H9 (cell line): ENCODE measurements at regions not wholly inside any gene's neighbourhood (a gene's known extent, or its start where the extent isn't known, plus 50 kb on each side); places are given as distances from the start of the nearest gene placed in this dataset.

Source experiments
- DNase-seq: peaks from one replicate; pipeline ENCODE4 v3.0.0-alpha.2; 2017
- H2AFZ ChIP-seq: one replicate; pipeline ENCODE4 v1.6.1; 2013; ENCODE audit warnings: mild to moderate bottlenecking, low read length, control low read depth, moderate library complexity
- H2AK5ac ChIP-seq: 2 replicates; pipeline ENCODE4 v1.6.1; 2013; ENCODE audit warnings: low read length, control low read depth, mixed read lengths; ENCODE audit not compliant: insufficient read length
- H2BK120ac ChIP-seq: one replicate; pipeline ENCODE4 v1.6.1; 2013; ENCODE audit warnings: low read depth, mild to moderate bottlenecking, low read length, control low read depth, inconsistent platforms; ENCODE audit not compliant: poor library complexity, severe bottlenecking
- H2BK12ac ChIP-seq: 2 replicates; pipeline ENCODE4 v1.6.1; 2013; ENCODE audit warnings: low read length, control low read depth, mixed read lengths, low read depth; ENCODE audit not compliant: insufficient read length
- H2BK15ac ChIP-seq: 2 replicates; pipeline ENCODE4 v1.6.1; 2013; ENCODE audit warnings: low read depth, low read length, control low read depth
- H2BK20ac ChIP-seq: one replicate; pipeline ENCODE4 v1.6.1; 2013; ENCODE audit warnings: low read depth, mild to moderate bottlenecking, low read length, control low read depth, inconsistent platforms; ENCODE audit not compliant: poor library complexity, severe bottlenecking
- H2BK5ac ChIP-seq: 2 replicates; pipeline ENCODE4 v1.6.1; 2013; ENCODE audit warnings: low read length, control low read depth, mixed read lengths; ENCODE audit not compliant: insufficient read length
- H3K14ac ChIP-seq: 2 replicates; pipeline ENCODE4 v1.6.1; 2013; ENCODE audit warnings: low read length, control low read depth; ENCODE audit not compliant: insufficient read depth
- H3K18ac ChIP-seq: 2 replicates; pipeline ENCODE4 v1.6.1; 2013; ENCODE audit warnings: low read depth, mild to moderate bottlenecking, mixed read lengths, low read length, control low read depth; ENCODE audit not compliant: insufficient read length
- H3K23ac ChIP-seq: 2 replicates; pipeline ENCODE4 v1.6.1; 2013; ENCODE audit warnings: low read length, control low read depth, mixed read lengths, low read depth; ENCODE audit not compliant: insufficient read length
- H3K23me2 ChIP-seq: 2 replicates; pipeline ENCODE4 v1.6.1; 2013; ENCODE audit warnings: low read depth, mild to moderate bottlenecking, mixed read lengths, low read length, control low read depth; ENCODE audit not compliant: insufficient read length, poor library complexity, severe bottlenecking
- H3K27ac ChIP-seq: 2 replicates; pipeline ENCODE4 v1.5.1; 2013; ENCODE audit warnings: low read length, control low read depth, mixed read lengths, low read depth; ENCODE audit not compliant: insufficient read length
- H3K27me3 ChIP-seq: 2 replicates; pipeline ENCODE4 v1.6.1; 2013; ENCODE audit warnings: low read length, control low read depth, inconsistent platforms; ENCODE audit not compliant: insufficient read depth
- H3K4ac ChIP-seq: 2 replicates; pipeline ENCODE4 v1.6.1; 2013; ENCODE audit warnings: low read depth, mild to moderate bottlenecking, control low read depth, inconsistent platforms, low read length, moderate library complexity
- H3K4me1 ChIP-seq: 2 replicates; pipeline ENCODE4 v1.6.1; 2013; ENCODE audit warnings: low read length, control low read depth, inconsistent platforms; ENCODE audit not compliant: insufficient read depth
- H3K4me2 ChIP-seq: 2 replicates; pipeline ENCODE4 v1.6.1; 2013; ENCODE audit warnings: low read length, control low read depth, mixed read lengths; ENCODE audit not compliant: insufficient read length, insufficient read depth
- H3K56ac ChIP-seq: 2 replicates; pipeline ENCODE4 v1.6.1; 2013; ENCODE audit warnings: low read depth, mild to moderate bottlenecking, mixed read lengths, low read length, control low read depth; ENCODE audit not compliant: insufficient read length
- H3K79me1 ChIP-seq: 2 replicates; pipeline ENCODE4 v1.6.1; 2013; ENCODE audit warnings: low read depth, mild to moderate bottlenecking, moderate library complexity, low read length, control low read depth, inconsistent platforms; ENCODE audit not compliant: insufficient read depth, poor library complexity, severe bottlenecking
- H3K79me2 ChIP-seq: 2 replicates; pipeline ENCODE4 v1.6.1; 2013; ENCODE audit warnings: low read length, control low read depth, inconsistent platforms; ENCODE audit not compliant: insufficient read depth
- H3K9ac ChIP-seq: 2 replicates; pipeline ENCODE4 v1.6.1; 2013; ENCODE audit warnings: low read length, control low read depth, mixed read lengths; ENCODE audit not compliant: insufficient read length; ENCODE audit errors: extremely low read depth
- H3K9me3 ChIP-seq: one replicate; pipeline ENCODE4 v1.6.1; 2013; ENCODE audit warnings: low read depth, low read length, inconsistent platforms; ENCODE audit not compliant: control insufficient read depth
- H3T11ph ChIP-seq: one replicate; pipeline ENCODE4 v1.6.1; 2013; ENCODE audit warnings: mild to moderate bottlenecking, low read length, control low read depth, inconsistent platforms
- H4K20me1 ChIP-seq: one replicate; pipeline ENCODE4 v1.6.1; 2013; ENCODE audit not compliant: control insufficient read depth, insufficient read length, insufficient read depth
- H4K5ac ChIP-seq: 2 replicates; pipeline ENCODE4 v1.6.1; 2013; ENCODE audit warnings: low read depth, mild to moderate bottlenecking, mixed read lengths, low read length, control low read depth; ENCODE audit not compliant: insufficient read length
- H4K8ac ChIP-seq: replicated peaks from 2 replicates; pipeline ENCODE4 v1.6.1; 2013; ENCODE audit warnings: low read length, control low read depth, mixed read lengths, low read depth; ENCODE audit not compliant: insufficient read length
- H4K91ac ChIP-seq: 2 replicates; pipeline ENCODE4 v1.6.1; 2013; ENCODE audit warnings: low read depth, mild to moderate bottlenecking, moderate library complexity, mixed read lengths, low read length, control low read depth; ENCODE audit not compliant: insufficient read length
- H3K27ac Mint-ChIP-seq, 3 experiments: 2 replicates in 2 of 3; 3 replicates in 1 of 3; pipeline ENCODE4 v1.8.0; 2020 to 2021; ENCODE audit warnings: mixed read lengths in 3 of 3, mild to moderate bottlenecking in 1 of 3, moderate library complexity in 1 of 3
- H3K27me3 Mint-ChIP-seq: 2 replicates; pipeline ENCODE4 v1.8.0; 2021; ENCODE audit warnings: low read depth, mild to moderate bottlenecking, moderate library complexity, mixed read lengths
- H3K36me3 Mint-ChIP-seq, 3 experiments: 2 replicates in 2 of 3; 3 replicates in 1 of 3; pipeline ENCODE4 v1.8.0; 2020 to 2021; ENCODE audit warnings: low read depth in 3 of 3, mixed read lengths in 3 of 3; ENCODE audit not compliant: insufficient read depth in 1 of 3
- H3K4me1 Mint-ChIP-seq, 2 experiments: 2 replicates each; pipeline ENCODE4 v1.8.0; 2020; ENCODE audit warnings: mixed read lengths in 2 of 2
- H3K4me3 Mint-ChIP-seq, 2 experiments: 2 replicates in 1 of 2; 3 replicates in 1 of 2; pipeline ENCODE4 v1.8.0; 2020 to 2021; ENCODE audit warnings: mild to moderate bottlenecking in 2 of 2, mixed read lengths in 2 of 2, moderate library complexity in 1 of 2
- H3K9me3 Mint-ChIP-seq, 2 experiments: 2 replicates in 1 of 2; 3 replicates in 1 of 2; pipeline ENCODE4 v1.8.0; 2020; ENCODE audit warnings: mild to moderate bottlenecking in 2 of 2, mixed read lengths in 2 of 2, moderate library complexity in 1 of 2
- WGBS: extraction: QIAGEN DNeasy Blood & Tissue Kit; methylation state at CpG from one replicate; pipeline ENCODE4 v1.1.7; 2013; ENCODE audit warnings: missing lambda C conversion rate, low lambda C conversion rate, mixed read lengths; ENCODE audit not compliant: insufficient read length; ENCODE audit errors: extremely low coverage; 5-methylcytosine and 5-hydroxymethylcytosine counted together
- TF ChIP-seq, protein P1 (sequence below): fragments of 200-600 bp; sonication (generic); conservative IDR thresholded peaks from 3 replicates; pipeline ENCODE4 v1.8.0; 2021; ENCODE audit warnings: antibody characterized with exemption, mild to moderate bottlenecking

DNA sequence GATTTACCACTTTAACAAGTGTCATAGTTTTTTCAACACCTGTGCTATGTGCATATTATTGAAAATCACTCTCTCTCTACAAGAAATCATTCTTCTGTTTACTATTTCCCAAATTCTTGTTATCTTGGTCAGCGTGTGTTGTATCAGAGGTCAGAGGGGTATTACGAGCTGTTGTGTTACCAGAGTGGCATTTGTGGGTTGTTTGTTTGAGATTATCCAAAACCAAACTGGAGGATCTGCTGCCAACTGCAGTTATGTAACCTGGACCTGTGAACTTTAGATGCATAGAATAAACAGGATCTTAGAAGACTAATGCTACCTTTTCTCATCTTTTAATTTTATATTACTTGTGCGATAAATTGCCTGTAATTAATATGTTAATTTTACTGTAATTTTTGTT, 1751.4 kb upstream of the SPRY2 start:
- Histone ChIP-seq H3K79me1 (no peaks in the 10 kb centered on the region), H3K27me3 (no peaks in the 10 kb centered on the region), H3K79me2 (no peaks in the 10 kb centered on the region), H4K91ac (no peak overlapping the region), H2BK20ac (no peak overlapping the region), H2BK15ac (no peak overlapping the region), H3K4me1 (no peaks in the 10 kb centered on the region), H3K23ac (no peak overlapping the region), H3K14ac (no peak overlapping the region), H2BK5ac (no peak overlapping the region), H3K27ac (no peak overlapping the region), H3K9me3 (no peaks in the 10 kb centered on the region), H2BK12ac (no peak overlapping the region), H3K18ac (no peak overlapping the region), H4K5ac (no peak overlapping the region), H4K8ac (no peak overlapping the region), H3T11ph (no peak overlapping the region), H3K23me2 (no peaks in the 10 kb centered on the region), H3K4me2 (no peak overlapping the region), H3K9ac (no peak overlapping the region), H2AK5ac (no peak overlapping the region), H4K20me1 (no peaks in the 10 kb centered on the region), H3K4ac (no peak overlapping the region), H2AFZ (no peak overlapping the region), H2BK120ac (no peak overlapping the region), H3K56ac (no peak overlapping the region)
- Mint-ChIP-seq H3K27me3 (no peaks in the 10 kb centered on the region), H3K36me3 (no peaks in the 10 kb centered on the region), H3K9me3 (no peaks in the 10 kb centered on the region), H3K4me1 (peaks cover 11 to 13% of the 10 kb centered on the region in 2 experiments), H3K27ac (no peak overlapping the region), H3K4me3 (no peak overlapping the region)
- DNase-seq = no peak
- TF ChIP-seq, protein P1, sequence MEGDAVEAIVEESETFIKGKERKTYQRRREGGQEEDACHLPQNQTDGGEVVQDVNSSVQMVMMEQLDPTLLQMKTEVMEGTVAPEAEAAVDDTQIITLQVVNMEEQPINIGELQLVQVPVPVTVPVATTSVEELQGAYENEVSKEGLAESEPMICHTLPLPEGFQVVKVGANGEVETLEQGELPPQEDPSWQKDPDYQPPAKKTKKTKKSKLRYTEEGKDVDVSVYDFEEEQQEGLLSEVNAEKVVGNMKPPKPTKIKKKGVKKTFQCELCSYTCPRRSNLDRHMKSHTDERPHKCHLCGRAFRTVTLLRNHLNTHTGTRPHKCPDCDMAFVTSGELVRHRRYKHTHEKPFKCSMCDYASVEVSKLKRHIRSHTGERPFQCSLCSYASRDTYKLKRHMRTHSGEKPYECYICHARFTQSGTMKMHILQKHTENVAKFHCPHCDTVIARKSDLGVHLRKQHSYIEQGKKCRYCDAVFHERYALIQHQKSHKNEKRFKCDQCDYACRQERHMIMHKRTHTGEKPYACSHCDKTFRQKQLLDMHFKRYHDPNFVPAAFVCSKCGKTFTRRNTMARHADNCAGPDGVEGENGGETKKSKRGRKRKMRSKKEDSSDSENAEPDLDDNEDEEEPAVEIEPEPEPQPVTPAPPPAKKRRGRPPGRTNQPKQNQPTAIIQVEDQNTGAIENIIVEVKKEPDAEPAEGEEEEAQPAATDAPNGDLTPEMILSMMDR = no peak
- WGBS = no CpG with 5 or more reads among the region's 3 CpGs
